Chondrocyte (in vitro differentiated cells): ENCODE measurements at regions not wholly inside any gene's neighbourhood (a gene's known extent, or its start where the extent isn't known, plus 50 kb on each side); places are given as distances from the start of the nearest gene placed in this dataset.

Experiments
- DNase-seq: peaks from one replicate; pipeline ENCODE4 v3.0.0; 2021; ENCODE audit warnings: mixed read lengths, low spot score
- H3K27ac Mint-ChIP-seq: one replicate; pipeline ENCODE4 v1.8.0; 2021; ENCODE audit warnings: mild to moderate bottlenecking, moderate library complexity, mixed read lengths; ENCODE audit not compliant: unreplicated experiment
- H3K27me3 Mint-ChIP-seq: 2 replicates; pipeline ENCODE4 v1.8.0; 2021; ENCODE audit warnings: low read depth, mixed read lengths
- H3K36me3 Mint-ChIP-seq: 2 replicates; pipeline ENCODE4 v1.8.0; 2021; ENCODE audit warnings: low read depth, mixed read lengths
- H3K4me1 Mint-ChIP-seq: 2 replicates; pipeline ENCODE4 v1.8.0; 2021; ENCODE audit warnings: low read depth, mild to moderate bottlenecking, mixed read lengths
- H3K4me3 Mint-ChIP-seq: one replicate; pipeline ENCODE4 v1.8.0; 2021; ENCODE audit warnings: mild to moderate bottlenecking, moderate library complexity, mixed read lengths; ENCODE audit not compliant: unreplicated experiment
- H3K9me3 Mint-ChIP-seq: 2 replicates; pipeline ENCODE4 v1.8.0; 2021; ENCODE audit warnings: low read depth, mixed read lengths
- CTCF ChIP-seq: fragments of 200-600 bp; sonication (generic); IDR thresholded peaks from 2 replicates; pipeline ENCODE4 v1.5.0; 2021; ENCODE audit warnings: antibody characterized with exemption, mild to moderate bottlenecking, moderate library complexity

- Mint-ChIP-seq H3K27ac (peak overlapping the region; percentile 50), H3K4me1 (peaks cover 31% of the 10 kb centered on the region), H3K4me3 (no peak overlapping the region), H3K9me3 (peaks cover 3% of the 10 kb centered on the region), H3K36me3 (no peaks in the 10 kb centered on the region), H3K27me3 (no peaks in the 10 kb centered on the region)
- TF ChIP-seq CTCF: no peak
- DNase-seq: no peak
Measured at GRCh38 chr21:27158967-27159366, 192.1 kb upstream of the ADAMTS5 start.

DNA sequence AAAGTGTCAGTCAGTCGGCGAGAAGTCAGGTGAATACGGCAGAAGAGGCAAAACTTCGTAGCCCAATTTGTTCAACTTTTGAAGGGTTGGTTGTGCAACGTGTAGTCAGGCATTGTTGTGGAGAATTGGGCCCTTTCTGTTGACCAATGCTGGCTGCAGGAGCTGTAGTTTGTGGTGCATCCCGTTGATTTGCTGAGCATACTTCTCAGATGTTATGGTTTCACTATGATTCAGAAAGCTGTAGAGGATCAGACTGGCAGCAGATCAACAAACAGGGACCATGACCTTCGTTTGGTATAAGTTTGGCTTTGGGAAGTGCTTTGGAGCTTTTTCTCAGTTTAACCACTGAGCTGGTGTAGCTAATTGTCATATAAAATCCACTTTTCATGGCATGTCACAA is 190.2 kb upstream of the ADAMTS5 start:
- no peaks in the 10 kb centered on the region for H3K27me3 Mint-ChIP-seq
- H3K4me1 Mint-ChIP-seq: peaks cover 28% of the 10 kb centered on the region
- TF ChIP-seq CTCF: no peak
- H3K36me3 Mint-ChIP-seq: no peaks in the 10 kb centered on the region
- H3K27ac Mint-ChIP-seq: no peak overlapping the region
- DNase-seq: no peak
- no peak overlapping the region for H3K4me3 Mint-ChIP-seq
- H3K9me3 Mint-ChIP-seq: peaks cover 7% of the 10 kb centered on the region

GRCh38 chr21:27156666-27157065 is 189.8 kb upstream of the ADAMTS5 start:
- Mint-ChIP-seq H3K9me3 (peaks cover 7% of the 10 kb centered on the region), H3K36me3 (no peaks in the 10 kb centered on the region), H3K4me3 (no peak overlapping the region), H3K27me3 (no peaks in the 10 kb centered on the region), H3K4me1 (peaks cover 27% of the 10 kb centered on the region), H3K27ac (no peak overlapping the region)
- no peak for DNase-seq
- TF ChIP-seq CTCF: no peak

- Mint-ChIP-seq H3K27ac (no peak overlapping the region), H3K4me1 (peaks cover 40% of the 10 kb centered on the region), H3K27me3 (no peaks in the 10 kb centered on the region), H3K9me3 (peaks cover 7% of the 10 kb centered on the region), H3K36me3 (no peaks in the 10 kb centered on the region), H3K4me3 (no peak overlapping the region)
- no peak for TF ChIP-seq CTCF
- no peak for DNase-seq
Measured at GRCh38 chr21:27155130-27155500, 188.2 kb upstream of the ADAMTS5 start.

DNA sequence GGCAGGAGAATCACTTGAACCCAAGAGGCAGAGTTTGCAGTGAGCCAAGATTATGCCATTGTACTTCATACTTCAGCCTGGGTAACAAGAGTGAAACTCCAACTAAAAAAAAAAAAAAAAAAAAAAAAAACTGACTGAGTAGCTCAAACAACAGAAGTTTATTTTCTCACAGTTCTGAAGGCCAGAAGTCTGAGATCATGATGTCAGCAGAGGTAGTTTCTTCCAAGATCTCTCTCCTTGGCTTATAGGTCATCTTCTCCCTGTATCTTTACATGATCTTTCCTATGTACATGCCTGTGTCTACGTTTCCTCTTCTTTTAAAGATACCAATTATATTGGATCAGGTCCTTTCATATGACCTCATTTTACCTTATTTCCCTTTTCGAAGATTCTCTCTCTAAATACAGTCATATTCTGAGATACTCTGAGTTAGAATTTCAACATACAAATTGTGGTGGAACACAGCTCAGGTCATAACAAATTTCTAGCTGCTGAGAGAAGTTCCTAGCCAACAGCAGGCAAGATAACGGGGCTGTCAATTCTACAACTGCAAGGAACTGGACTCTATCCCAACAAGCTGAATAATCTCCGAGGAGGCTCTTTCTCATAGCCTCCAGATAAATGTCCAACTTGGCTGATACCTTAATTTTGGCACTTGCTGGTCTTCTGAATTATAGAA is 187.7 kb upstream of the ADAMTS5 start:
- H3K4me3 Mint-ChIP-seq: no peak overlapping the region
- H3K27ac Mint-ChIP-seq: no peak overlapping the region
- peaks cover 7% of the 10 kb centered on the region for H3K9me3 Mint-ChIP-seq
- H3K27me3 Mint-ChIP-seq: no peaks in the 10 kb centered on the region
- H3K36me3 Mint-ChIP-seq: no peaks in the 10 kb centered on the region
- DNase-seq: no peak
- H3K4me1 Mint-ChIP-seq: peaks cover 39% of the 10 kb centered on the region
- no peak for TF ChIP-seq CTCF
